HepG2 (cell line): ENCODE measurements at regions not wholly inside any gene's neighbourhood (a gene's known extent, or its start where the extent isn't known, plus 50 kb on each side); places are given as distances from the start of the nearest gene placed in this dataset.

Experiments
- ATAC-seq: fragments of 200-7000 bp; cut with Tn5 transposase; 3 replicates; pipeline ENCODE4 v1.9.1; 2020; ENCODE audit warnings: mild to moderate bottlenecking, moderate library complexity
- BruUV-seq: library from RNA; stranded (reverse); fragments of 400-500 nt; replicated peaks from 2 replicates; lab custom pipeline; 2021; lab: Mats Ljungman, UMichigan
- CTCF ChIA-PET: fragments of 300-600 bp; formaldehyde crosslinking; extraction: SDS; loops from one replicate; lab custom pipeline; 2021; ENCODE audit warnings: low total read pairs, inconsistent platforms, low intra/inter-chr PET ratio; lab: Yijun Ruan, JAX
- POLR2A ChIA-PET: fragments of 350-600 bp; sonication (Branson Sonifier 250); formaldehyde crosslinking; loops from one replicate; lab custom pipeline; 2020; ENCODE audit warnings: antibody characterized with exemption, inconsistent platforms; lab: Yijun Ruan, JAX
- DNase-seq: peaks from one replicate; pipeline ENCODE4 v3.0.0-alpha.2; 2015; ENCODE audit warnings: low spot score
- FAIRE-seq: peaks from 3 replicates; lab custom pipeline; 2011; peaks lifted over from hg19 to GRCh38; lab: Jason Lieb, UNC
- H2AFZ ChIP-seq: one replicate; pipeline ENCODE4 v1.6.1; 2011; ENCODE audit warnings: low read length, inconsistent platforms
- H3K27ac ChIP-seq: fragments of 300-600 bp; 3 replicates; pipeline ENCODE4 v1.8.0; 2011; ENCODE audit warnings: mixed run types, mild to moderate bottlenecking, mixed read lengths, low read length, inconsistent platforms; ENCODE audit not compliant: insufficient read depth; ENCODE audit errors: extremely low read length
- H3K27me3 ChIP-seq, 2 experiments: fragments of 200-600 bp in 1 of 2; 2 replicates in 1 of 2; 3 replicates in 1 of 2; pipeline versions ENCODE4 v1.6.0 to v1.8.0; 2011; ENCODE audit warnings: low read length in 2 of 2, mild to moderate bottlenecking in 2 of 2, moderate library complexity in 2 of 2, inconsistent platforms in 1 of 2; ENCODE audit not compliant: insufficient read depth in 2 of 2, control insufficient read depth in 1 of 2
- H3K36me3 ChIP-seq, 2 experiments: fragments of 200-600 bp in 1 of 2; replicated peaks in 1 of 2; 2 replicates in 1 of 2; 3 replicates in 1 of 2; pipeline versions ENCODE4 v1.5.1 to v1.8.0; 2011; ENCODE audit warnings: low read length in 2 of 2, inconsistent platforms in 1 of 2; ENCODE audit not compliant: insufficient read depth in 2 of 2, control insufficient read depth in 1 of 2
- H3K4me1 ChIP-seq: 2 replicates; pipeline ENCODE4 v1.5.1; 2012; ENCODE audit warnings: low read length, inconsistent platforms; ENCODE audit not compliant: insufficient read depth
- H3K4me2 ChIP-seq: 2 replicates; pipeline ENCODE4 v1.6.0; 2011; ENCODE audit warnings: low read depth, low read length, inconsistent platforms
- H3K4me3 ChIP-seq, 3 experiments: fragments of 200-600 bp in 1 of 3; sonication (generic), shearing (Covaris generic) in 1 of 3; replicated peaks in 1 of 3; 2 replicates each; pipeline ENCODE4 v1.5.1; 2011 to 2016; ENCODE audit warnings: low read length in 3 of 3, inconsistent platforms in 2 of 3, low read depth in 2 of 3, mild to moderate bottlenecking in 2 of 3, control low read depth in 1 of 3, mixed read lengths in 1 of 3; ENCODE audit not compliant: insufficient read depth in 1 of 3
- H3K79me2 ChIP-seq: one replicate; pipeline ENCODE4 v1.6.1; 2011; ENCODE audit warnings: low read length, inconsistent platforms; ENCODE audit not compliant: insufficient read depth
- H3K9ac ChIP-seq: 2 replicates; pipeline ENCODE4 v1.6.0; 2011; ENCODE audit warnings: mild to moderate bottlenecking, low read depth, low read length, inconsistent platforms; ENCODE audit not compliant: insufficient read depth
- H3K9me3 ChIP-seq: 2 replicates; pipeline ENCODE4 v1.5.1; 2012; ENCODE audit warnings: mild to moderate bottlenecking, low read length
- H4K20me1 ChIP-seq: 2 replicates; pipeline ENCODE4 v1.6.0; 2011; ENCODE audit warnings: inconsistent platforms, mild to moderate bottlenecking, low read length, moderate library complexity; ENCODE audit not compliant: insufficient read depth
- HES4 ChIP-seq: sonication (generic); formaldehyde crosslinking; IDR thresholded peaks from 2 replicates; pipeline ENCODE4 v1.9.0; 2021; ENCODE audit warnings: mild to moderate bottlenecking, missing genetic modification reagents, borderline replicate concordance
- HMG20B ChIP-seq: conservative IDR thresholded peaks from 2 replicates; pipeline ENCODE4 v1.6.1; 2016; ENCODE audit warnings: missing genetic modification reagents, missing compliant biosample characterization
- KDM4B ChIP-seq: sonication (generic); formaldehyde crosslinking; IDR thresholded peaks from 2 replicates; pipeline ENCODE4 v1.4.0; 2020; ENCODE audit warnings: missing genetic modification reagents
- MAF1 ChIP-seq: sonication (generic); formaldehyde crosslinking; IDR thresholded peaks from 2 replicates; pipeline ENCODE4 v1.5.0; 2020; ENCODE audit warnings: missing genetic modification reagents, borderline replicate concordance
- MXD4 ChIP-seq: IDR thresholded peaks from 2 replicates; pipeline ENCODE4 v1.6.1; 2016; ENCODE audit warnings: mild to moderate bottlenecking, missing biosample characterization, missing genetic modification reagents
- PHB2 ChIP-seq: fragments of 450-650 bp; IDR thresholded peaks from 2 replicates; pipeline ENCODE4 v1.6.1; 2018; ENCODE audit not compliant: partially characterized antibody
- REL ChIP-seq: sonication (generic); formaldehyde crosslinking; conservative IDR thresholded peaks from 2 replicates; pipeline ENCODE4 v1.8.0; 2022; ENCODE audit warnings: mild to moderate bottlenecking, missing genetic modification reagents, moderate library complexity
- RNF219 ChIP-seq: sonication (generic); formaldehyde crosslinking; IDR thresholded peaks from 2 replicates; pipeline ENCODE4 v1.5.0; 2020; ENCODE audit warnings: mild to moderate bottlenecking, missing genetic modification reagents
- ZFP36L1 ChIP-seq: sonication (generic); formaldehyde crosslinking; IDR thresholded peaks from 2 replicates; pipeline ENCODE4 v1.8.0; 2022; ENCODE audit warnings: mild to moderate bottlenecking, missing genetic modification reagents, moderate library complexity
- ZFP37 ChIP-seq: sonication (generic); formaldehyde crosslinking; IDR thresholded peaks from 2 replicates; pipeline ENCODE4 v1.4.0; 2020; ENCODE audit warnings: missing genetic modification reagents, borderline replicate concordance
- ZMYM4 ChIP-seq: sonication (generic); formaldehyde crosslinking; IDR thresholded peaks from 2 replicates; pipeline ENCODE4 v1.8.1; 2023; ENCODE audit warnings: mild to moderate bottlenecking, missing genetic modification reagents
- ZNF124 ChIP-seq: sonication (generic); formaldehyde crosslinking; IDR thresholded peaks from 2 replicates; pipeline ENCODE4 v1.4.0; 2020; ENCODE audit warnings: missing genetic modification reagents
- ZNF652 ChIP-seq: IDR thresholded peaks from 2 replicates; pipeline ENCODE4 v1.6.1; 2016; ENCODE audit warnings: low read depth, borderline replicate concordance
- ZNF660 ChIP-seq: sonication (generic); formaldehyde crosslinking; IDR thresholded peaks from 2 replicates; pipeline ENCODE4 v1.5.1; 2020; ENCODE audit warnings: mild to moderate bottlenecking, low read depth, missing genetic modification reagents, borderline replicate concordance
- WGBS: methylation state at CpG from one replicate; pipeline ENCODE4 v1.1.6; 2017; ENCODE audit warnings: low lambda C conversion rate; 5-methylcytosine and 5-hydroxymethylcytosine counted together
- in situ Hi-C: cut with HindIII; loops from 2 replicates; pipeline ENCODE4 v1.10.0; 2017; ENCODE audit warnings: low pct_unique_long_range_greater_than_20kb; ENCODE audit not compliant: extremely low pct_ligation_motif_present
- intact Hi-C: fragments of 100-400 bp; cut with micrococcal nuclease; formaldehyde crosslinking; loops from one replicate; pipeline ENCODE4 v1.10.0; 2022; ENCODE audit not compliant: unreplicated experiment
- TF ChIP-seq, protein P1 (sequence below): IDR thresholded peaks from 2 replicates; pipeline ENCODE4 v1.6.1; 2016; ENCODE audit warnings: low read depth, borderline replicate concordance
- TF ChIP-seq, protein P2 (sequence below): sonication (generic); formaldehyde crosslinking; IDR thresholded peaks from 2 replicates; pipeline ENCODE4 v1.4.0; 2020; ENCODE audit warnings: missing genetic modification reagents

DNA sequence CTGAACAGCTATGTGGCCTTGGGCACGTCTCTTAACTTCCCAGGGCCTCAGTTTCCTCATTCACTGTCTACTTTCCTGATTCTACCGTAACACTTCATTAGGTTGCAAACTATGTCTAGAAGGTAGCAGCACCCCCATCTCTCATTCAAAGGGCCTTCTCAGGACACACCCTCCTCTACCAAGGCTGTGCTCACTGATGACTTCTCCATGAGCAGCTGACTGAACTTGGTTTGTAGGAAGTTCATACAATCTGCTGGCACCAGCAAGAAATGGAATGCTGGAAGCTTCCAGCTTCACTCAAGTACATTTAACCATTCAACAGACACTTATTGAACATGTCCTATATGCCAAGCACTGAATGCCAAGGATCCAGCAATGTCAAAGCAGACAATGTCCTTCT, 250.8 kb upstream of the CTAGE1 start:
- H3K4me1 ChIP-seq: no peaks in the 10 kb centered on the region
- H3K9ac ChIP-seq: no peak overlapping the region
- H4K20me1 ChIP-seq: no peaks in the 10 kb centered on the region
- no peak overlapping the region for H2AFZ ChIP-seq
- no peaks in the 10 kb centered on the region for H3K27me3 ChIP-seq
- no peak overlapping the region for H3K27ac ChIP-seq
- ATAC-seq (no peak), DNase-seq (no peak), FAIRE-seq (no peak)
- H3K79me2 ChIP-seq: no peaks in the 10 kb centered on the region
- WGBS: 31% methylated on average over 2 of the region's 2 CpGs
- H3K4me2 ChIP-seq: no peak overlapping the region
- H3K36me3 ChIP-seq: no peaks in the 10 kb centered on the region
- ChIA-PET POLR2A (no interaction called here), CTCF (no interaction called here)
- peaks cover 5% of the 10 kb centered on the region for H3K9me3 ChIP-seq
- TF ChIP-seq ZFP36L1 (CRISPR knock-in tag) (no peak), MAF1 (no peak), HES4 (CRISPR knock-in tag) (no peak), MXD4 (CRISPR knock-in tag) (no peak), RNF219 (CRISPR knock-in tag) (no peak), ZFP37 (CRISPR knock-in tag) (no peak), HMG20B (CRISPR knock-in tag) (no peak), ZNF660 (no peak), ZNF652 (no peak), ZNF124 (CRISPR knock-in tag) (no peak), PHB2 (no peak), ZMYM4 (CRISPR knock-in tag) (no peak), KDM4B (no peak), REL (CRISPR knock-in tag) (no peak)
- TF ChIP-seq, protein P1, sequence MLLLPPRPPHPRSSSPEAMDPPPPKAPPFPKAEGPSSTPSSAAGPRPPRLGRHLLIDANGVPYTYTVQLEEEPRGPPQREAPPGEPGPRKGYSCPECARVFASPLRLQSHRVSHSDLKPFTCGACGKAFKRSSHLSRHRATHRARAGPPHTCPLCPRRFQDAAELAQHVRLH: no peak
- TF ChIP-seq, protein P2, sequence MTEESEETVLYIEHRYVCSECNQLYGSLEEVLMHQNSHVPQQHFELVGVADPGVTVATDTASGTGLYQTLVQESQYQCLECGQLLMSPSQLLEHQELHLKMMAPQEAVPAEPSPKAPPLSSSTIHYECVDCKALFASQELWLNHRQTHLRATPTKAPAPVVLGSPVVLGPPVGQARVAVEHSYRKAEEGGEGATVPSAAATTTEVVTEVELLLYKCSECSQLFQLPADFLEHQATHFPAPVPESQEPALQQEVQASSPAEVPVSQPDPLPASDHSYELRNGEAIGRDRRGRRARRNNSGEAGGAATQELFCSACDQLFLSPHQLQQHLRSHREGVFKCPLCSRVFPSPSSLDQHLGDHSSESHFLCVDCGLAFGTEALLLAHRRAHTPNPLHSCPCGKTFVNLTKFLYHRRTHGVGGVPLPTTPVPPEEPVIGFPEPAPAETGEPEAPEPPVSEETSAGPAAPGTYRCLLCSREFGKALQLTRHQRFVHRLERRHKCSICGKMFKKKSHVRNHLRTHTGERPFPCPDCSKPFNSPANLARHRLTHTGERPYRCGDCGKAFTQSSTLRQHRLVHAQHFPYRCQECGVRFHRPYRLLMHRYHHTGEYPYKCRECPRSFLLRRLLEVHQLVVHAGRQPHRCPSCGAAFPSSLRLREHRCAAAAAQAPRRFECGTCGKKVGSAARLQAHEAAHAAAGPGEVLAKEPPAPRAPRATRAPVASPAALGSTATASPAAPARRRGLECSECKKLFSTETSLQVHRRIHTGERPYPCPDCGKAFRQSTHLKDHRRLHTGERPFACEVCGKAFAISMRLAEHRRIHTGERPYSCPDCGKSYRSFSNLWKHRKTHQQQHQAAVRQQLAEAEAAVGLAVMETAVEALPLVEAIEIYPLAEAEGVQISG: no peak
- no TSS peak for BruUV-seq
- no peak overlapping the region for H3K4me3 ChIP-seq
- in situ Hi-C loops: no loop called here
- intact Hi-C loops: loop anchor here (1.0 kb wide), 1 partner anchor 31 kb away; no protein-coding TSS in a partner anchor
